ENCODE measurements at regions not wholly inside any gene's neighbourhood (a gene's known extent, or its start where the extent isn't known, plus 50 kb on each side); places are given as distances from the start of the nearest gene placed in this dataset.

DNA sequence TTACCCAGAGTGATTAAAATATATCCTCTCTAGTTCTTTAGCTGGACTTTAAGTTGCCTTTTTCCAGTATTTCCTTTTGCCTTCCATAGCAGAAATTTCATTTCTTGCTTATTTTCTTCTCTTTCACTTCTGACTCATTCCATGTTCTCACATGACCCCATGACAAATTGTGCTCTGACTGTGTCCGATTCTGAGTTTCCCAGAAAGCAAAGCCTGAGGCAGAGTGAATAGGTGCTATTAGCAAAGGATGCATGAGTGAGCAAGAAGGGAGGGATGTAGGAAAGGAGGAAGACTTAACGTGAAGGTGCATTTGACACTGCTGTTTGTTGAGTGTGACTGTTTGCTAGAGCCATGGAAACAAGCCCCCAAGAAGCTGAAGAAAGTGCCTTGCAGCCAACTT, 82.6 kb upstream of the CNTNAP4 start:
- Histone ChIP-seq H3K27me3 (ENCODE audit: control insufficient read depth in 2 of 2, insufficient read depth in 2 of 2, low read length in 2 of 2) (no peaks in the 10 kb centered on the region), H2AFZ (ENCODE audit: low read depth, low read length) (no peak overlapping the region), H3K4me3 (replicated peaks in 1 of 3; ENCODE audit: insufficient read depth in 1 of 3, low read depth in 1 of 3, low read length in 3 of 3) (no peak overlapping the region), H3K9me3 (replicated peaks; ENCODE audit: control insufficient read depth, insufficient read depth, low read length) (no peaks in the 10 kb centered on the region), H3K79me2 (ENCODE audit: control insufficient read depth, insufficient read depth, low read length) (no peaks in the 10 kb centered on the region), H3K36me3 (ENCODE audit: control insufficient read depth in 2 of 2, extremely low read depth in 1 of 2, insufficient read depth in 2 of 2, low read length in 2 of 2) (no peaks in the 10 kb centered on the region), H3K9me1 (replicated peaks; ENCODE audit: control insufficient read depth, extremely low read depth, insufficient read depth, low read length) (no peaks in the 10 kb centered on the region), H3K27ac (ENCODE audit: insufficient read depth, low read depth, low read length) (no peak overlapping the region), H4K20me1 (replicated peaks; ENCODE audit: control insufficient read depth, extremely low read depth, insufficient read depth, low read length) (no peaks in the 10 kb centered on the region), H3K4me2 (ENCODE audit: insufficient read depth, low read length) (no peak overlapping the region), H3K4me1 (ENCODE audit: control insufficient read depth, extremely low read depth, insufficient read depth, low read length) (no peaks in the 10 kb centered on the region), H3K9ac (replicated peaks; ENCODE audit: extremely low read depth, insufficient read depth, low read length) (no peak overlapping the region)
- TF ChIP-seq POLR2AphosphoS5 (IDR thresholded peaks at IDR 0.05; ENCODE audit: insufficient read depth, low read depth, low read length) (no peak), EZH2 (IDR thresholded peaks at IDR 0.05; ENCODE audit: borderline replicate concordance, low read depth, low read length, severe bottlenecking) (no peak), MYC (IDR thresholded peaks at IDR 0.05; ENCODE audit: low read depth, low read length) (no peak), FOS (IDR thresholded peaks at IDR 0.05; ENCODE audit: borderline replicate concordance, insufficient read depth, low read length) (no peak), POLR2A (IDR thresholded peaks at IDR 0.05; ENCODE audit: low read depth, low read length) (no peak), JUN (IDR thresholded peaks at IDR 0.05; ENCODE audit: borderline replicate concordance, insufficient read depth, insufficient read length, low read depth) (no peak), GATA2 (IDR thresholded peaks at IDR 0.05; ENCODE audit: insufficient read depth, insufficient read length, low read depth, low read length) (no peak)
- TF ChIP-seq, protein P1, sequence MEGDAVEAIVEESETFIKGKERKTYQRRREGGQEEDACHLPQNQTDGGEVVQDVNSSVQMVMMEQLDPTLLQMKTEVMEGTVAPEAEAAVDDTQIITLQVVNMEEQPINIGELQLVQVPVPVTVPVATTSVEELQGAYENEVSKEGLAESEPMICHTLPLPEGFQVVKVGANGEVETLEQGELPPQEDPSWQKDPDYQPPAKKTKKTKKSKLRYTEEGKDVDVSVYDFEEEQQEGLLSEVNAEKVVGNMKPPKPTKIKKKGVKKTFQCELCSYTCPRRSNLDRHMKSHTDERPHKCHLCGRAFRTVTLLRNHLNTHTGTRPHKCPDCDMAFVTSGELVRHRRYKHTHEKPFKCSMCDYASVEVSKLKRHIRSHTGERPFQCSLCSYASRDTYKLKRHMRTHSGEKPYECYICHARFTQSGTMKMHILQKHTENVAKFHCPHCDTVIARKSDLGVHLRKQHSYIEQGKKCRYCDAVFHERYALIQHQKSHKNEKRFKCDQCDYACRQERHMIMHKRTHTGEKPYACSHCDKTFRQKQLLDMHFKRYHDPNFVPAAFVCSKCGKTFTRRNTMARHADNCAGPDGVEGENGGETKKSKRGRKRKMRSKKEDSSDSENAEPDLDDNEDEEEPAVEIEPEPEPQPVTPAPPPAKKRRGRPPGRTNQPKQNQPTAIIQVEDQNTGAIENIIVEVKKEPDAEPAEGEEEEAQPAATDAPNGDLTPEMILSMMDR (IDR thresholded peaks at IDR 0.05; ENCODE audit: extremely low read depth in 1 of 2, insufficient read depth in 1 of 2, low read depth in 1 of 2, low read length in 2 of 2): no peak
- CTCF ChIA-PET: no interaction called here
- FAIRE-seq (no peak), DNase-seq (ENCODE audit: low read depth, low spot score) (no peak)
- intact Hi-C loops (cut with micrococcal nuclease): no loop called here
- dilution Hi-C loops (cut with MboI; ENCODE audit: extremely low pct_ligation_motif_present, low sequenced_read_pairs): no loop called here
- BruUV-seq (replicated peaks): no TSS peak
- POLR2A ChIA-PET: no interaction called here

All from endothelial cell of umbilical vein (primary cell).